Endodermal cell (in vitro differentiated cells): ENCODE measurements at regions not wholly inside any gene's neighbourhood (a gene's known extent, or its start where the extent isn't known, plus 50 kb on each side); places are given as distances from the start of the nearest gene placed in this dataset.

Source experiments
- DNase-seq: peaks from one replicate; pipeline ENCODE4 v3.0.0-alpha.2; 2017
- H3K27ac ChIP-seq: 2 replicates; pipeline ENCODE4 v1.5.1; 2013; ENCODE audit warnings: mild to moderate bottlenecking, low read depth, low read length, moderate library complexity
- H3K27me3 ChIP-seq: 2 replicates; pipeline ENCODE4 v1.6.1; 2013; ENCODE audit warnings: mild to moderate bottlenecking, low read length, moderate library complexity; ENCODE audit not compliant: insufficient read depth, control insufficient read depth, poor library complexity, severe bottlenecking
- H3K36me3 ChIP-seq: 2 replicates; pipeline ENCODE4 v1.7.0; 2013; ENCODE audit warnings: mild to moderate bottlenecking, low read length, moderate library complexity; ENCODE audit not compliant: control insufficient read depth, insufficient read depth
- H3K4me1 ChIP-seq: one replicate; pipeline ENCODE4 v1.7.0; 2013; ENCODE audit warnings: low read length; ENCODE audit not compliant: control insufficient read depth, insufficient read depth
- H3K4me3 ChIP-seq: 2 replicates; pipeline ENCODE4 v1.5.1; 2013; ENCODE audit warnings: mild to moderate bottlenecking, low read length, moderate library complexity
- H3K9ac ChIP-seq: 2 replicates; pipeline ENCODE4 v1.6.1; 2013; ENCODE audit warnings: mild to moderate bottlenecking, low read length, moderate library complexity; ENCODE audit not compliant: poor library complexity, severe bottlenecking; ENCODE audit errors: extremely low read depth
- H3K9me3 ChIP-seq: 2 replicates; pipeline ENCODE4 v1.6.1; 2013; ENCODE audit warnings: mild to moderate bottlenecking, low read length, moderate library complexity; ENCODE audit not compliant: control insufficient read depth
- H3K27ac Mint-ChIP-seq: 2 replicates; pipeline ENCODE4 v1.8.0; 2020; ENCODE audit warnings: mixed read lengths
- H3K27me3 Mint-ChIP-seq: 2 replicates; pipeline ENCODE4 v1.8.0; 2021; ENCODE audit warnings: mild to moderate bottlenecking, mixed read lengths; ENCODE audit not compliant: insufficient read depth
- H3K36me3 Mint-ChIP-seq: 2 replicates; pipeline ENCODE4 v1.8.0; 2020; ENCODE audit warnings: low read depth, mixed read lengths
- H3K4me1 Mint-ChIP-seq: 2 replicates; pipeline ENCODE4 v1.8.0; 2020; ENCODE audit warnings: mixed read lengths
- H3K4me3 Mint-ChIP-seq: 2 replicates; pipeline ENCODE4 v1.8.0; 2020; ENCODE audit warnings: mild to moderate bottlenecking, moderate library complexity, mixed read lengths
- H3K9me3 Mint-ChIP-seq: 2 replicates; pipeline ENCODE4 v1.8.0; 2020; ENCODE audit warnings: mild to moderate bottlenecking, mixed read lengths
- CTCF ChIP-seq: fragments of 200-600 bp; sonication (generic); conservative IDR thresholded peaks from 2 replicates; pipeline ENCODE4 v1.5.0; 2021; ENCODE audit warnings: antibody characterized with exemption, mild to moderate bottlenecking
- WGBS, 2 experiments: methylation state at CpG; one replicate each; pipeline versions ENCODE4 v1.1.5 to v1.1.7; 2013; ENCODE audit warnings: missing lambda C conversion rate in 2 of 2, mixed read lengths in 1 of 2; ENCODE audit not compliant: insufficient coverage in 1 of 2, insufficient read length in 1 of 2; 5-methylcytosine and 5-hydroxymethylcytosine counted together

GRCh38 chr5:39816156-39816845 lies 391.5 kb upstream of the DAB2 start:
- no peaks in the 10 kb centered on the region for H3K9me3 Mint-ChIP-seq
- Histone ChIP-seq H3K27ac (no peak overlapping the region), H3K36me3 (no peaks in the 10 kb centered on the region), H3K9ac (no peak overlapping the region), H3K4me3 (no peak overlapping the region), H3K27me3 (no peaks in the 10 kb centered on the region), H3K9me3 (no peaks in the 10 kb centered on the region), H3K4me1 (peaks cover 3% of the 10 kb centered on the region)
- 85 to 92% methylated on average over 4 to 5 of the region's 5 CpGs for WGBS, 2 experiments
- H3K27ac Mint-ChIP-seq, result no peak overlapping the region
- no peaks in the 10 kb centered on the region for H3K27me3 Mint-ChIP-seq
- H3K36me3 Mint-ChIP-seq, result no peaks in the 10 kb centered on the region
- peaks cover 4% of the 10 kb centered on the region for H3K4me1 Mint-ChIP-seq
- H3K4me3 Mint-ChIP-seq, result no peak overlapping the region
- no peak for DNase-seq
- no peak for TF ChIP-seq CTCF

- TF ChIP-seq CTCF, result no peak
- H3K4me1 ChIP-seq, result peaks cover 3% of the 10 kb centered on the region
- H3K9ac ChIP-seq, result no peak overlapping the region
- no peaks in the 10 kb centered on the region for H3K9me3 ChIP-seq
- no peaks in the 10 kb centered on the region for H3K9me3 Mint-ChIP-seq
- no peaks in the 10 kb centered on the region for H3K27me3 ChIP-seq
- H3K4me3 Mint-ChIP-seq, result no peak overlapping the region
- no peaks in the 10 kb centered on the region for H3K36me3 ChIP-seq
- H3K4me1 Mint-ChIP-seq, result peaks cover 4% of the 10 kb centered on the region
- H3K27ac Mint-ChIP-seq, result no peak overlapping the region
- no peak for DNase-seq
- H3K4me3 ChIP-seq, result no peak overlapping the region
- no peaks in the 10 kb centered on the region for H3K27me3 Mint-ChIP-seq
- no peak overlapping the region for H3K27ac ChIP-seq
- WGBS, 2 experiments, result 86 to 97% methylated on average over 2 of the region's 2 CpGs
- H3K36me3 Mint-ChIP-seq, result no peaks in the 10 kb centered on the region
These were observed 390.9 kb upstream of the DAB2 start for GRCh38 chr5:39815711-39816110.

GRCh38 chr5:39811381-39811780 lies 386.6 kb upstream of the DAB2 start:
- Histone ChIP-seq H3K36me3 (no peaks in the 10 kb centered on the region), H3K27me3 (no peaks in the 10 kb centered on the region), H3K27ac (no peak overlapping the region), H3K4me1 (peaks cover 3% of the 10 kb centered on the region), H3K9ac (no peak overlapping the region), H3K9me3 (no peaks in the 10 kb centered on the region), H3K4me3 (no peak overlapping the region)
- H3K4me3 Mint-ChIP-seq, result no peak overlapping the region
- no peaks in the 10 kb centered on the region for H3K36me3 Mint-ChIP-seq
- no peak overlapping the region for H3K27ac Mint-ChIP-seq
- TF ChIP-seq CTCF, result no peak
- H3K27me3 Mint-ChIP-seq, result no peaks in the 10 kb centered on the region
- H3K9me3 Mint-ChIP-seq, result no peaks in the 10 kb centered on the region
- peaks cover 1% of the 10 kb centered on the region for H3K4me1 Mint-ChIP-seq
- DNase-seq, result no peak
